HEK293T (cell line): ENCODE measurements at regions not wholly inside any gene's neighbourhood (a gene's known extent, or its start where the extent isn't known, plus 50 kb on each side); places are given as distances from the start of the nearest gene placed in this dataset.

ENCODE experiments used
- ARNT ChIP-seq: fragments of 450-650 bp; IDR thresholded peaks from 2 replicates; pipeline ENCODE4 v1.6.1; 2017; ENCODE audit warnings: mild to moderate bottlenecking
- BHLHE40 ChIP-seq: fragments of 450-650 bp; IDR thresholded peaks from 2 replicates; pipeline ENCODE4 v1.6.1; 2016; ENCODE audit warnings: mild to moderate bottlenecking, moderate library complexity, borderline replicate concordance
- ELF4 ChIP-seq: fragments of 450-650 bp; IDR thresholded peaks from 2 replicates; pipeline ENCODE4 v1.6.1; 2017; ENCODE audit warnings: antibody characterized with exemption
- FOXA1 ChIP-seq: fragments of 450-650 bp; IDR thresholded peaks from 2 replicates; pipeline ENCODE4 v1.6.1; 2016; ENCODE audit warnings: mild to moderate bottlenecking
- FOXK2 ChIP-seq: fragments of 450-650 bp; IDR thresholded peaks from 2 replicates; pipeline ENCODE4 v1.6.1; 2016; ENCODE audit warnings: mild to moderate bottlenecking
- FOXM1 ChIP-seq: fragments of 450-650 bp; IDR thresholded peaks from 2 replicates; pipeline ENCODE4 v1.6.1; 2017; ENCODE audit warnings: mild to moderate bottlenecking, borderline replicate concordance
- HDGF ChIP-seq: fragments of 450-650 bp; IDR thresholded peaks from 2 replicates; pipeline ENCODE4 v1.6.1; 2017; ENCODE audit warnings: antibody characterized with exemption, borderline replicate concordance
- LEF1 ChIP-seq: fragments of 450-650 bp; IDR thresholded peaks from 2 replicates; pipeline ENCODE4 v1.6.1; 2017; ENCODE audit warnings: mild to moderate bottlenecking, borderline replicate concordance
- NFRKB ChIP-seq: fragments of 450-650 bp; IDR thresholded peaks from 2 replicates; pipeline ENCODE4 v1.6.1; 2016; ENCODE audit warnings: mild to moderate bottlenecking, moderate library complexity
- SUZ12 ChIP-seq: fragments of 450-650 bp; IDR thresholded peaks from 2 replicates; pipeline ENCODE4 v1.6.1; 2016; ENCODE audit warnings: mild to moderate bottlenecking
- TARDBP ChIP-seq: fragments of 450-650 bp; IDR thresholded peaks from 2 replicates; pipeline ENCODE4 v1.6.1; 2016
- ZNF384 ChIP-seq: fragments of 450-650 bp; IDR thresholded peaks from 2 replicates; pipeline ENCODE4 v1.6.1; 2016
- TF ChIP-seq, protein P1 (sequence below): fragments of 450-650 bp; IDR thresholded peaks from 2 replicates; pipeline ENCODE4 v1.6.1; 2016

DNA sequence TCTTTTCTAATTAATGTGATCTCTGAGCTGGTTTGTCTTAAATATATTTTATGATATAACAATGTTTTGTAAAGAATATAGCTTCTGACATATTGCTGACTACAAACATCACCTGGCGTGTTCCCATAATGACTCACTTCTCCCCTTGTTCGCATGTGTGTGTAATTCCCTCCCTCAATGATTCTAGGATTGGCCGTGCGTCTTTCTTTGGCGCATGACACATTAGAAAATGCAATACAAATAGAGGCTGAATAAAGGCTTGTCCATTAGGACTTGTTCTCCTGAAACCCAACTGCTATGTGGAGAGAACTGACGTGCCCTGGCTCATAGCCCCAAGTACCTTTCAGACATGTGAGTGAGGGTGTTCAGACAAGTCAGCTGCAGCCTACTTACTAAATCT is 159.7 kb upstream of the CDH20 start:
- no peak for TF ChIP-seq ELF4
- no peak for TF ChIP-seq BHLHE40
- TF ChIP-seq, protein P1, sequence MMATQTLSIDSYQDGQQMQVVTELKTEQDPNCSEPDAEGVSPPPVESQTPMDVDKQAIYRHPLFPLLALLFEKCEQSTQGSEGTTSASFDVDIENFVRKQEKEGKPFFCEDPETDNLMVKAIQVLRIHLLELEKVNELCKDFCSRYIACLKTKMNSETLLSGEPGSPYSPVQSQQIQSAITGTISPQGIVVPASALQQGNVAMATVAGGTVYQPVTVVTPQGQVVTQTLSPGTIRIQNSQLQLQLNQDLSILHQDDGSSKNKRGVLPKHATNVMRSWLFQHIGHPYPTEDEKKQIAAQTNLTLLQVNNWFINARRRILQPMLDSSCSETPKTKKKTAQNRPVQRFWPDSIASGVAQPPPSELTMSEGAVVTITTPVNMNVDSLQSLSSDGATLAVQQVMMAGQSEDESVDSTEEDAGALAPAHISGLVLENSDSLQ: no peak
- TF ChIP-seq FOXA1: no peak
- TF ChIP-seq SUZ12: no peak
- TF ChIP-seq ZNF384: no peak
- TF ChIP-seq HDGF: no peak
- no peak for TF ChIP-seq FOXM1
- no peak for TF ChIP-seq LEF1
- TF ChIP-seq FOXK2: no peak
- no peak for TF ChIP-seq TARDBP
- TF ChIP-seq NFRKB: no peak
- TF ChIP-seq ARNT: no peak
